Esophagus squamous epithelium (tissue), 5 donors: ENCODE measurements at regions not wholly inside any gene's neighbourhood (a gene's known extent, or its start where the extent isn't known, plus 50 kb on each side); places are given as distances from the start of the nearest gene placed in this dataset.

Source experiments
- DNase-seq: peaks from one replicate; lab custom pipeline; 2025; lab: John Stamatoyannopoulos, UW
- H3K27ac ChIP-seq, 4 donors: fragments of 200-600 bp; sonication (generic); one replicate each; pipeline ENCODE4 v1.5.1; 2016 to 2019; ENCODE audit warnings: mild to moderate bottlenecking in 1 of 4
- H3K27me3 ChIP-seq, 4 donors: fragments of 200-600 bp; sonication (generic); 1 replicate in 3 of 4; 2 replicates in 1 of 4; pipeline versions ENCODE4 v1.5.1 to v1.6.0; 2017 to 2021; ENCODE audit warnings: antibody characterized with exemption in 1 of 4
- H3K36me3 ChIP-seq, 3 donors: fragments of 200-600 bp; sonication (generic); one replicate each; pipeline ENCODE4 v1.5.1; 2016 to 2019
- H3K4me1 ChIP-seq, 3 donors: fragments of 200-600 bp; sonication (generic); one replicate each; pipeline ENCODE4 v1.5.1; 2017 to 2019
- H3K4me3 ChIP-seq, 4 donors: fragments of 200-600 bp; sonication (generic); 1 replicate in 3 of 4; 2 replicates in 1 of 4; pipeline ENCODE4 v1.5.1; 2016 to 2019; ENCODE audit warnings: mild to moderate bottlenecking in 2 of 4, moderate library complexity in 1 of 4
- H3K9me3 ChIP-seq, 3 donors: fragments of 200-600 bp; sonication (generic); one replicate each; pipeline ENCODE4 v1.5.1; 2016 to 2019
- CTCF ChIP-seq, 6 experiments: fragments of 450-650 bp in 4 of 6; fragments of 200-600 bp in 2 of 6; sonication (generic) in 2 of 6; IDR thresholded peaks; one replicate each; pipeline ENCODE4 v1.5.1; 2016 to 2019; ENCODE audit warnings: antibody characterized with exemption in 6 of 6, mild to moderate bottlenecking in 4 of 6, moderate library complexity in 4 of 6
- POLR2A ChIP-seq, 4 donors: fragments of 450-650 bp; IDR thresholded peaks; one replicate each; pipeline ENCODE4 v1.6.1; 2017; ENCODE audit warnings: antibody characterized with exemption in 4 of 4, mild to moderate bottlenecking in 4 of 4, moderate library complexity in 3 of 4
- WGBS, 2 donors: methylation state at CpG; one replicate each; pipeline ENCODE4 v1.1.5; 2018; 5-methylcytosine and 5-hydroxymethylcytosine counted together
- intact Hi-C: fragments of 100-400 bp; cut with DNase I; formaldehyde crosslinking; loops from one replicate; pipeline ENCODE4 v1.15.0; 2022
- donor health status: DM: yes; HTN: yes; CAD: no.

- no peaks in the 10 kb centered on the region for H3K27me3 ChIP-seq
- DNase-seq = no peak
- no peaks in the 10 kb centered on the region for H3K9me3 ChIP-seq
- H3K36me3 ChIP-seq = no peaks in the 10 kb centered on the region
- peaks cover 0 to 26% (median 5%) of the 10 kb centered on the region in 3 donors for H3K4me1 ChIP-seq
- intact Hi-C loops = no loop called here
- 89 to 95% methylated on average over 8 of the region's 8 CpGs for WGBS, 2 donors
- no peak overlapping the region for H3K4me3 ChIP-seq
- H3K27ac ChIP-seq = no peak overlapping the region
- no peak for TF ChIP-seq CTCF (IDR thresholded peaks at IDR 0.05)
- TF ChIP-seq POLR2A (IDR thresholded peaks at IDR 0.05) = no peak
Measured at GRCh38 chr10:110373857-110374654, 69.3 kb upstream of the SMNDC1 start.

GRCh38 chr10:110375121-110375520 lies 70.4 kb upstream of the SMNDC1 start:
- 94 to 100% methylated on average over 1 to 2 of the region's 2 CpGs for whole genome bisulfite sequencing, 2 donors
- intact Hi-C loops = no loop called here
- Histone ChIP-seq H3K27me3 (no peaks in the 10 kb centered on the region), H3K4me1 (peaks cover 0 to 24% (median 5%) of the 10 kb centered on the region in 3 donors), H3K36me3 (no peaks in the 10 kb centered on the region), H3K4me3 (no peak overlapping the region), H3K27ac (no peak overlapping the region), H3K9me3 (no peaks in the 10 kb centered on the region)
- DNase-seq = no peak
- TF ChIP-seq CTCF (IDR thresholded peaks at IDR 0.05) (no peak), POLR2A (IDR thresholded peaks at IDR 0.05) (no peak)

- no peaks in the 10 kb centered on the region for H3K9me3 ChIP-seq
- H3K27me3 ChIP-seq = no peaks in the 10 kb centered on the region
- WGBS, 2 donors = 48 to 70% methylated on average over 14 to 15 of the region's 21 CpGs
- H3K36me3 ChIP-seq = no peaks in the 10 kb centered on the region
- no peak for DNase-seq
- intact Hi-C loops = no loop called here
- TF ChIP-seq POLR2A (IDR thresholded peaks at IDR 0.05) (no peak), CTCF (IDR thresholded peaks at IDR 0.05) (no peak)
- no peak overlapping the region for H3K4me3 ChIP-seq
- peaks cover 0 to 24% (median 5%) of the 10 kb centered on the region in 3 donors for H3K4me1 ChIP-seq
- no peak overlapping the region for H3K27ac ChIP-seq
Measured at GRCh38 chr10:110376021-110376766, 71.5 kb upstream of the SMNDC1 start.

- H3K9me3 ChIP-seq = no peaks in the 10 kb centered on the region
- intact Hi-C loops = no loop called here
- no peaks in the 10 kb centered on the region for H3K36me3 ChIP-seq
- H3K27me3 ChIP-seq = no peaks in the 10 kb centered on the region
- no peak overlapping the region for H3K27ac ChIP-seq
- TF ChIP-seq CTCF (IDR thresholded peaks at IDR 0.05) = no peak
- TF ChIP-seq POLR2A (IDR thresholded peaks at IDR 0.05) = no peak
- no peak for DNase-seq
- H3K4me1 ChIP-seq = peaks cover 0 to 24% (median 5%) of the 10 kb centered on the region in 3 donors
- H3K4me3 ChIP-seq = no peak overlapping the region
- 78 to 80% methylated on average over 5 of the region's 5 CpGs for WGBS, 2 donors
Measured at GRCh38 chr10:110376767-110377160, 72.0 kb upstream of the SMNDC1 start.

- TF ChIP-seq POLR2A (IDR thresholded peaks at IDR 0.05) = no peak
- no peak for TF ChIP-seq CTCF (IDR thresholded peaks at IDR 0.05)
- DNase-seq = no peak
- WGBS, 2 donors = 66 to 68% methylated on average over 4 of the region's 4 CpGs
- no peaks in the 10 kb centered on the region for H3K9me3 ChIP-seq
- H3K27ac ChIP-seq = no peak overlapping the region
- no peaks in the 10 kb centered on the region for H3K36me3 ChIP-seq
- H3K4me1 ChIP-seq = peaks cover 0 to 14% (median 0%) of the 10 kb centered on the region in 3 donors
- no peaks in the 10 kb centered on the region for H3K27me3 ChIP-seq
- no peak overlapping the region for H3K4me3 ChIP-seq
- intact Hi-C loops = no loop called here
Measured at GRCh38 chr10:110378006-110378405, 73.3 kb upstream of the SMNDC1 start.
